ENCODE measurements at regions not wholly inside any gene's neighbourhood (a gene's known extent, or its start where the extent isn't known, plus 50 kb on each side); places are given as distances from the start of the nearest gene placed in this dataset.

GRCh38 chr5:5021436-5021835, 118.7 kb upstream of the ADAMTS16 start:
- no peaks in the 10 kb centered on the region for H3K9me3 ChIP-seq (ENCODE audit: control insufficient read depth in 2 of 3, low read length in 3 of 3)
- H3K27ac ChIP-seq (ENCODE audit: low read depth, low read length) = no peak overlapping the region
- Mint-ChIP-seq H3K27me3 (peaks cover 0 to 5% (median 4%) of the 10 kb centered on the region in 5 donors), H3K4me3 (no peak overlapping the region), H3K4me1 (peaks cover 0 to 8% (median 5%) of the 10 kb centered on the region in 7 donors), H3K27ac (no peak overlapping the region), H3K36me3 (peaks cover 0 to 6% (median 1%) of the 10 kb centered on the region in 5 donors), H3K9me3 (peaks cover 0 to 29% (median 8%) of the 10 kb centered on the region in 11 donors)
- no peaks in the 10 kb centered on the region for H3K27me3 ChIP-seq (ENCODE audit: control insufficient read depth in 2 of 2, insufficient read depth in 2 of 2, low read length in 2 of 2)
- no peak overlapping the region for H3K4me3 ChIP-seq (ENCODE audit: low read length)
- ChIA-PET POLR2A (no interaction called here), CTCF (no interaction called here)
- ATAC-seq (no peak), DNase-seq (no peak)
- H3K36me3 ChIP-seq (ENCODE audit: control insufficient read depth in 2 of 3, insufficient read depth in 3 of 3, low read length in 3 of 3) = no peaks in the 10 kb centered on the region
- H3K4me1 ChIP-seq (ENCODE audit: control insufficient read depth in 2 of 2, insufficient read depth in 2 of 2, low read length in 2 of 2) = no peaks in the 10 kb centered on the region
- intact Hi-C loops (cut with micrococcal nuclease) = no loop called here

- Histone ChIP-seq H3K4me3 (ENCODE audit: low read length) (no peak overlapping the region), H3K9me3 (ENCODE audit: control insufficient read depth in 2 of 3, low read length in 3 of 3) (no peaks in the 10 kb centered on the region), H3K27ac (ENCODE audit: low read depth, low read length) (no peak overlapping the region), H3K27me3 (ENCODE audit: control insufficient read depth in 2 of 2, insufficient read depth in 2 of 2, low read length in 2 of 2) (no peaks in the 10 kb centered on the region), H3K4me1 (ENCODE audit: control insufficient read depth in 2 of 2, insufficient read depth in 2 of 2, low read length in 2 of 2) (no peaks in the 10 kb centered on the region), H3K36me3 (ENCODE audit: control insufficient read depth in 2 of 3, insufficient read depth in 3 of 3, low read length in 3 of 3) (no peaks in the 10 kb centered on the region)
- Mint-ChIP-seq H3K4me3 (peak overlapping the region in 2 of 10 donors; percentile 19 to 33), H3K36me3 (peaks cover 0 to 6% (median 0%) of the 10 kb centered on the region in 5 donors), H3K27ac (peak overlapping the region in 1 of 9 donors; percentile 47), H3K9me3 (peaks cover 0 to 30% (median 7%) of the 10 kb centered on the region in 11 donors), H3K27me3 (peaks cover 0 to 4% (median 0%) of the 10 kb centered on the region in 5 donors), H3K4me1 (peaks cover 0 to 8% (median 5%) of the 10 kb centered on the region in 7 donors)
- ChIA-PET CTCF (no interaction called here), POLR2A (no interaction called here)
- DNase-seq = no peak
- intact Hi-C loops (cut with micrococcal nuclease) = no loop called here
- no peak for ATAC-seq
These were observed 114.9 kb upstream of the ADAMTS16 start for GRCh38 chr5:5025098-5025773.

GRCh38 chr5:5025774-5026408, 114.2 kb upstream of the ADAMTS16 start:
- H3K27ac Mint-ChIP-seq = no peak overlapping the region
- H3K4me1 ChIP-seq (ENCODE audit: control insufficient read depth in 2 of 2, insufficient read depth in 2 of 2, low read length in 2 of 2) = no peaks in the 10 kb centered on the region
- H3K4me1 Mint-ChIP-seq = peaks cover 0 to 8% (median 5%) of the 10 kb centered on the region in 7 donors
- peaks cover 0 to 4% (median 0%) of the 10 kb centered on the region in 5 donors for H3K27me3 Mint-ChIP-seq
- H3K36me3 ChIP-seq (ENCODE audit: control insufficient read depth in 2 of 3, insufficient read depth in 3 of 3, low read length in 3 of 3) = no peaks in the 10 kb centered on the region
- peaks cover 0 to 6% (median 0%) of the 10 kb centered on the region in 5 donors for H3K36me3 Mint-ChIP-seq
- intact Hi-C loops (cut with micrococcal nuclease) = no loop called here
- peak overlapping the region in 1 of 10 donors; percentile 33 for H3K4me3 Mint-ChIP-seq
- no peaks in the 10 kb centered on the region for H3K9me3 ChIP-seq (ENCODE audit: control insufficient read depth in 2 of 3, low read length in 3 of 3)
- DNase-seq = peak in 1 of 9 donors; percentile 21
- H3K27ac ChIP-seq (ENCODE audit: low read depth, low read length) = no peak overlapping the region
- ATAC-seq = no peak
- H3K4me3 ChIP-seq (ENCODE audit: low read length) = no peak overlapping the region
- no peaks in the 10 kb centered on the region for H3K27me3 ChIP-seq (ENCODE audit: control insufficient read depth in 2 of 2, insufficient read depth in 2 of 2, low read length in 2 of 2)
- ChIA-PET POLR2A (no interaction called here), CTCF (no interaction called here)
- H3K9me3 Mint-ChIP-seq = peaks cover 0 to 30% (median 7%) of the 10 kb centered on the region in 11 donors

GRCh38 chr5:5026409-5026785, 113.7 kb upstream of the ADAMTS16 start:
- Mint-ChIP-seq H3K27ac (no peak overlapping the region), H3K36me3 (peaks cover 0 to 6% (median 0%) of the 10 kb centered on the region in 5 donors), H3K27me3 (peaks cover 0 to 4% (median 0%) of the 10 kb centered on the region in 5 donors), H3K4me1 (peaks cover 0 to 8% (median 5%) of the 10 kb centered on the region in 7 donors), H3K4me3 (no peak overlapping the region), H3K9me3 (peaks cover 0 to 30% (median 7%) of the 10 kb centered on the region in 11 donors)
- intact Hi-C loops (cut with micrococcal nuclease) = no loop called here
- H3K27ac ChIP-seq (ENCODE audit: low read depth, low read length) = no peak overlapping the region
- no peaks in the 10 kb centered on the region for H3K36me3 ChIP-seq (ENCODE audit: control insufficient read depth in 2 of 3, insufficient read depth in 3 of 3, low read length in 3 of 3)
- ChIA-PET POLR2A (no interaction called here), CTCF (no interaction called here)
- H3K4me1 ChIP-seq (ENCODE audit: control insufficient read depth in 2 of 2, insufficient read depth in 2 of 2, low read length in 2 of 2) = no peaks in the 10 kb centered on the region
- no peaks in the 10 kb centered on the region for H3K27me3 ChIP-seq (ENCODE audit: control insufficient read depth in 2 of 2, insufficient read depth in 2 of 2, low read length in 2 of 2)
- no peak overlapping the region for H3K4me3 ChIP-seq (ENCODE audit: low read length)
- no peak for DNase-seq
- H3K9me3 ChIP-seq (ENCODE audit: control insufficient read depth in 2 of 3, low read length in 3 of 3) = no peaks in the 10 kb centered on the region
- ATAC-seq = no peak

GRCh38 chr5:5031665-5032064, 108.5 kb upstream of the ADAMTS16 start:
- DNase-seq = no peak
- Mint-ChIP-seq H3K4me3 (no peak overlapping the region), H3K27me3 (no peaks in the 10 kb centered on the region), H3K27ac (no peak overlapping the region), H3K36me3 (no peaks in the 10 kb centered on the region), H3K4me1 (no peaks in the 10 kb centered on the region), H3K9me3 (peaks cover 0 to 19% (median 9%) of the 10 kb centered on the region in 11 donors)
- H3K36me3 ChIP-seq (ENCODE audit: control insufficient read depth in 2 of 3, insufficient read depth in 3 of 3, low read length in 3 of 3) = no peaks in the 10 kb centered on the region
- POLR2A ChIA-PET = no interaction called here
- H3K9me3 ChIP-seq (ENCODE audit: control insufficient read depth in 2 of 3, low read length in 3 of 3) = no peaks in the 10 kb centered on the region
- no peak overlapping the region for H3K4me3 ChIP-seq (ENCODE audit: low read length)
- no peak for ATAC-seq
- no peaks in the 10 kb centered on the region for H3K4me1 ChIP-seq (ENCODE audit: control insufficient read depth in 2 of 2, insufficient read depth in 2 of 2, low read length in 2 of 2)
- H3K27me3 ChIP-seq (ENCODE audit: control insufficient read depth in 2 of 2, insufficient read depth in 2 of 2, low read length in 2 of 2) = no peaks in the 10 kb centered on the region
- CTCF ChIA-PET = no interaction called here
- intact Hi-C loops (cut with micrococcal nuclease) = no loop called here
- no peak overlapping the region for H3K27ac ChIP-seq (ENCODE audit: low read depth, low read length)

- ChIA-PET POLR2A (no interaction called here), CTCF (no interaction called here)
- intact Hi-C loops (cut with micrococcal nuclease) = no loop called here
- no peak overlapping the region for H3K27ac Mint-ChIP-seq
- H3K4me1 Mint-ChIP-seq = no peaks in the 10 kb centered on the region
- H3K27me3 Mint-ChIP-seq = no peaks in the 10 kb centered on the region
- peaks cover 0 to 13% (median 2%) of the 10 kb centered on the region in 11 donors for H3K9me3 Mint-ChIP-seq
- no peak overlapping the region for H3K4me3 ChIP-seq (ENCODE audit: low read length)
- H3K36me3 ChIP-seq (ENCODE audit: control insufficient read depth in 2 of 3, insufficient read depth in 3 of 3, low read length in 3 of 3) = no peaks in the 10 kb centered on the region
- ATAC-seq (no peak), DNase-seq (no peak)
- H3K27ac ChIP-seq (ENCODE audit: low read depth, low read length) = no peak overlapping the region
- no peaks in the 10 kb centered on the region for H3K36me3 Mint-ChIP-seq
- no peak overlapping the region for H3K4me3 Mint-ChIP-seq
- no peaks in the 10 kb centered on the region for H3K9me3 ChIP-seq (ENCODE audit: control insufficient read depth in 2 of 3, low read length in 3 of 3)
- H3K4me1 ChIP-seq (ENCODE audit: control insufficient read depth in 2 of 2, insufficient read depth in 2 of 2, low read length in 2 of 2) = no peaks in the 10 kb centered on the region
- no peaks in the 10 kb centered on the region for H3K27me3 ChIP-seq (ENCODE audit: control insufficient read depth in 2 of 2, insufficient read depth in 2 of 2, low read length in 2 of 2)
These were observed 102.5 kb upstream of the ADAMTS16 start for GRCh38 chr5:5037674-5038073.

- peaks cover 0 to 10% (median 2%) of the 10 kb centered on the region in 11 donors for H3K9me3 Mint-ChIP-seq
These were observed 100.2 kb upstream of the ADAMTS16 start for GRCh38 chr5:5039918-5040317.

More at GRCh38 chr5:5039918-5040317, 100.2 kb upstream of the ADAMTS16 start:
- no peak for ATAC-seq
- Mint-ChIP-seq H3K27me3 (no peaks in the 10 kb centered on the region), H3K36me3 (no peaks in the 10 kb centered on the region), H3K27ac (no peak overlapping the region), H3K4me3 (no peak overlapping the region), H3K4me1 (no peaks in the 10 kb centered on the region)
- no peaks in the 10 kb centered on the region for H3K27me3 ChIP-seq (ENCODE audit: control insufficient read depth in 2 of 2, insufficient read depth in 2 of 2, low read length in 2 of 2)
- no peak overlapping the region for H3K4me3 ChIP-seq (ENCODE audit: low read length)
- intact Hi-C loops (cut with micrococcal nuclease) = no loop called here
- no peak overlapping the region for H3K27ac ChIP-seq (ENCODE audit: low read depth, low read length)
- H3K36me3 ChIP-seq (ENCODE audit: control insufficient read depth in 2 of 3, insufficient read depth in 3 of 3, low read length in 3 of 3) = no peaks in the 10 kb centered on the region
- POLR2A ChIA-PET = no interaction called here
- no peak for DNase-seq
- H3K4me1 ChIP-seq (ENCODE audit: control insufficient read depth in 2 of 2, insufficient read depth in 2 of 2, low read length in 2 of 2) = no peaks in the 10 kb centered on the region
- H3K9me3 ChIP-seq (ENCODE audit: control insufficient read depth in 2 of 3, low read length in 3 of 3) = no peaks in the 10 kb centered on the region
- CTCF ChIA-PET = no interaction called here
